Smooth muscle cell (in vitro differentiated cells): ENCODE measurements at regions not wholly inside any gene's neighbourhood (a gene's known extent, or its start where the extent isn't known, plus 50 kb on each side); places are given as distances from the start of the nearest gene placed in this dataset.

ENCODE experiments used
- DNase-seq: peaks from one replicate; lab custom pipeline; 2025; ENCODE audit not compliant: unreplicated experiment; lab: John Stamatoyannopoulos, UW
- H2AFZ ChIP-seq: fragments of 200-600 bp; sonication (generic); 2 replicates; pipeline ENCODE4 v1.6.0; 2016; ENCODE audit warnings: antibody characterized with exemption, low read depth, mild to moderate bottlenecking
- H3F3A ChIP-seq: fragments of 200-600 bp; sonication (generic); 2 replicates; pipeline ENCODE4 v1.6.0; 2017; ENCODE audit warnings: antibody characterized with exemption, low read depth
- H3K27ac ChIP-seq: fragments of 200-600 bp; sonication (generic); 2 replicates; pipeline ENCODE4 v1.5.1; 2016; ENCODE audit warnings: low read depth, mild to moderate bottlenecking
- H3K27me3 ChIP-seq: fragments of 200-600 bp; sonication (generic); 2 replicates; pipeline ENCODE4 v1.6.1; 2016; ENCODE audit warnings: low read depth, mild to moderate bottlenecking
- H3K36me3 ChIP-seq: fragments of 200-600 bp; sonication (generic); 2 replicates; pipeline ENCODE4 v1.5.1; 2016; ENCODE audit warnings: low read depth
- H3K4me1 ChIP-seq: fragments of 200-600 bp; sonication (generic); 2 replicates; pipeline ENCODE4 v1.5.1; 2016; ENCODE audit warnings: low read depth
- H3K4me2 ChIP-seq: fragments of 200-600 bp; sonication (generic); 2 replicates; pipeline ENCODE4 v1.6.0; 2016; ENCODE audit warnings: mild to moderate bottlenecking
- H3K4me3 ChIP-seq: fragments of 200-600 bp; sonication (generic); 2 replicates; pipeline ENCODE4 v1.5.1; 2016; ENCODE audit warnings: mild to moderate bottlenecking
- H3K79me2 ChIP-seq: fragments of 200-600 bp; sonication (generic); 2 replicates; pipeline ENCODE4 v1.6.0; 2016; ENCODE audit warnings: low read depth, mild to moderate bottlenecking
- H3K9ac ChIP-seq: fragments of 200-600 bp; sonication (generic); 2 replicates; pipeline ENCODE4 v1.6.0; 2016; ENCODE audit warnings: low read depth
- H3K9me3 ChIP-seq: fragments of 200-600 bp; sonication (generic); replicated peaks from 2 replicates; pipeline ENCODE4 v1.5.1; 2016; ENCODE audit warnings: low read depth
- H4K20me1 ChIP-seq: fragments of 200-600 bp; sonication (generic); 2 replicates; pipeline ENCODE4 v1.6.0; 2016; ENCODE audit warnings: low read depth
- CTCF ChIP-seq: fragments of 200-600 bp; sonication (generic); IDR thresholded peaks from 2 replicates; pipeline ENCODE4 v1.5.1; 2017; ENCODE audit warnings: borderline replicate concordance, mild to moderate bottlenecking, antibody characterized with exemption; ENCODE audit not compliant: insufficient read depth, poor library complexity, severe bottlenecking
- WGBS: methylation state at CpG from one replicate; pipeline ENCODE4 v1.1.7; 2016; ENCODE audit warnings: low lambda C conversion rate; 5-methylcytosine and 5-hydroxymethylcytosine counted together

GRCh38 chr15:53116169-53116568 is 326.0 kb upstream of the ONECUT1 start:
- Histone ChIP-seq H3K27ac (no peak overlapping the region), H3K79me2 (no peaks in the 10 kb centered on the region), H3K4me2 (no peak overlapping the region), H3K36me3 (no peaks in the 10 kb centered on the region), H3K9ac (no peak overlapping the region), H2AFZ (no peak overlapping the region), H3K4me3 (no peak overlapping the region), H3K9me3 (no peaks in the 10 kb centered on the region), H3K27me3 (no peaks in the 10 kb centered on the region), H3F3A (no peaks in the 10 kb centered on the region), H3K4me1 (no peaks in the 10 kb centered on the region), H4K20me1 (no peaks in the 10 kb centered on the region)
- TF ChIP-seq CTCF: no peak
- no peak for DNase-seq

DNA sequence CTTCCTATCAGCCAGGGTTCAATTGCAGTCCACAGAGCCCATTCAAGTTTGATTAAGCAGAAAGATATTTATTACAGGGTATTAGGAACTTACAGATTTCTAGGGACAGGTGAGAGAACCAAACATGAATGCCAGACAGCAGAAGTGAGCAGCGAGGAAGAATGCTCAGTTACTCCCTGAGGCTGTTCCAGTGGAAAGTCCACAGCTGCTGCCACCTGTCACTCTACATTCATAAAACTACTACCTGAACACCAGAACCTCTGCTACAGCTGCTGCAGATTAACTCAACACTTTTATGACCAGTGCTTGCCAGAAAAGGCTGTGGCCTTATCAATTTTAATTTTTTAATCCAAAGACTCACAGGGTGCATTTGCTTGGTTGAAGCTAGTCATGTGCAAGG is 325.4 kb upstream of the ONECUT1 start:
- Histone ChIP-seq H4K20me1 (no peaks in the 10 kb centered on the region), H3K4me2 (no peak overlapping the region), H3K27me3 (no peaks in the 10 kb centered on the region), H3K4me1 (no peaks in the 10 kb centered on the region), H3F3A (no peaks in the 10 kb centered on the region), H3K27ac (no peak overlapping the region), H3K9ac (no peak overlapping the region), H3K36me3 (no peaks in the 10 kb centered on the region), H3K9me3 (no peaks in the 10 kb centered on the region), H3K79me2 (no peaks in the 10 kb centered on the region), H2AFZ (no peak overlapping the region), H3K4me3 (no peak overlapping the region)
- WGBS: 77% methylated on average over 1 of the region's 1 CpG
- TF ChIP-seq CTCF: no peak
- DNase-seq: no peak

DNA sequence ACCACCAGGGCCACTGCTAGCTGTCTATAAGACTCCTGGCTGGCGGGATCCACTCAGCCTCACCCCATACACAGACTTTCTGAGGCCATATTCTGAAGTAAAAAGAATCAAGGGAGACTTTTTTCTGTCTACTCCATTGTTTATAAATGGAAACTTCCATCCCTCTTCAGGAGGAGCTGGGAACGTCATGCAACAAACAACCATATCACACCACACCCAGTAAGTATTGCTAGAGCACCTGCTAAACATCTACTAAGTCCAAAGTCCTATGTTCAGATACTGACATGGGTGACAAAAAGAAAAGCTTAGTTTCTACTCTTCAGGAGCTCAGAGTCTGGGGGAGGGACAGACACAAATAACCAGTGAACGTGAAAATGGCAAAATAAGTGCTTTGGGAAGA is 324.8 kb upstream of the ONECUT1 start:
- WGBS: 77% methylated on average over 3 of the region's 3 CpGs
- H3K4me2 ChIP-seq: no peak overlapping the region
- H4K20me1 ChIP-seq: no peaks in the 10 kb centered on the region
- H3K4me3 ChIP-seq: no peak overlapping the region
- no peaks in the 10 kb centered on the region for H3F3A ChIP-seq
- no peaks in the 10 kb centered on the region for H3K9me3 ChIP-seq
- no peaks in the 10 kb centered on the region for H3K27me3 ChIP-seq
- no peak overlapping the region for H3K9ac ChIP-seq
- no peaks in the 10 kb centered on the region for H3K4me1 ChIP-seq
- TF ChIP-seq CTCF: no peak
- no peak overlapping the region for H3K27ac ChIP-seq
- DNase-seq: no peak
- no peaks in the 10 kb centered on the region for H3K36me3 ChIP-seq
- H3K79me2 ChIP-seq: no peaks in the 10 kb centered on the region
- no peak overlapping the region for H2AFZ ChIP-seq

DNA sequence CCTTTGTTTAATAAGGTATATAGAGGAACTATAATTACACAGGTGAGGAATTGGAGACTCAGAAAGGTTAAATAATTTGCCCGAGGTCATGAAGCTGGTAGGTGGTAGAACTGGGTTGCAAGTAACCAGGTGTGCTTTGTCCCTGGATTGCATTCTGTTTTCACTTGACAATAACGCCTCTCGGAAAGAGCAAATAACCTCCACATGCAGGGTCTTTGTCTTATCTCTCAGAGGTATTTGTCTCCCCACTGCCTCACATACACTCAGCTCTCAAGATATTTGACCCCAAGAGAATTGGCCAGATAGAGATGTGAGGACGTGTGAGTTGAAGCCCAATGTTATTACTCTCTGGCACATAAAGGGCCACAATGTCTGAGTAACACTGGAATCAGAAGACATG is 320.9 kb upstream of the ONECUT1 start:
- H3K36me3 ChIP-seq: no peaks in the 10 kb centered on the region
- H3K79me2 ChIP-seq: no peaks in the 10 kb centered on the region
- H3K4me1 ChIP-seq: no peaks in the 10 kb centered on the region
- no peak overlapping the region for H3K27ac ChIP-seq
- H4K20me1 ChIP-seq: no peaks in the 10 kb centered on the region
- H3K4me3 ChIP-seq: no peak overlapping the region
- no peak for DNase-seq
- H3K9me3 ChIP-seq: no peaks in the 10 kb centered on the region
- no peak overlapping the region for H3K9ac ChIP-seq
- no peak overlapping the region for H2AFZ ChIP-seq
- TF ChIP-seq CTCF: no peak
- H3K27me3 ChIP-seq: no peaks in the 10 kb centered on the region
- no peak overlapping the region for H3K4me2 ChIP-seq
- WGBS: 70% methylated on average over 4 of the region's 4 CpGs
- H3F3A ChIP-seq: no peaks in the 10 kb centered on the region
